Stomach (tissue), 8 donors: ENCODE measurements at regions not wholly inside any gene's neighbourhood (a gene's known extent, or its start where the extent isn't known, plus 50 kb on each side); places are given as distances from the start of the nearest gene placed in this dataset.
A peak's percentile ranks its signal among the peaks of the same experiment; 100 is the strongest.

Experiments used
- DNase-seq, 2 donors: peaks; one replicate each; pipeline versions ENCODE4 v3.0.0 to v3.0.0-alpha.2; 2013 to 2019
- H3K27ac ChIP-seq, 5 donors: fragments of 200-600 bp in 4 of 5; sonication (generic) in 4 of 5; one replicate each; pipeline ENCODE4 v1.5.1; 2013 to 2019; ENCODE audit warnings: mild to moderate bottlenecking in 1 of 5, moderate library complexity in 1 of 5
- H3K27me3 ChIP-seq, 3 donors: fragments of 200-600 bp; sonication (generic); one replicate each; pipeline ENCODE4 v1.5.1; 2017 to 2019; ENCODE audit warnings: mixed run types in 1 of 3
- H3K36me3 ChIP-seq, 4 donors: fragments of 200-600 bp; sonication (generic); 1 replicate in 3 of 4; 2 replicates in 1 of 4; pipeline ENCODE4 v1.5.1; 2016 to 2019
- H3K4me1 ChIP-seq, 4 donors: fragments of 200-600 bp; sonication (generic); one replicate each; pipeline ENCODE4 v1.5.1; 2016 to 2019
- H3K4me3 ChIP-seq, 4 donors: fragments of 200-600 bp; sonication (generic) in 3 of 4; one replicate each; pipeline ENCODE4 v1.5.1; 2016 to 2019; ENCODE audit warnings: mild to moderate bottlenecking in 1 of 4
- H3K9me3 ChIP-seq, 4 donors: fragments of 200-600 bp; sonication (generic); one replicate each; pipeline ENCODE4 v1.5.1; 2016 to 2019
- CTCF ChIP-seq, 7 experiments: fragments of 450-650 bp in 4 of 7; fragments of 200-600 bp in 3 of 7; sonication (generic) in 3 of 7; IDR thresholded peaks; one replicate each; pipeline ENCODE4 v1.5.1; 2016 to 2019; ENCODE audit warnings: antibody characterized with exemption in 7 of 7, control low read depth in 2 of 7, mild to moderate bottlenecking in 1 of 7
- EP300 ChIP-seq: sonication (generic); formaldehyde crosslinking; IDR thresholded peaks from one replicate; pipeline ENCODE4 v1.6.1; 2017; ENCODE audit warnings: antibody characterized with exemption
- POLR2A ChIP-seq, 4 donors: fragments of 450-650 bp; IDR thresholded peaks; one replicate each; pipeline ENCODE4 v1.6.1; 2016; ENCODE audit warnings: antibody characterized with exemption in 4 of 4, control low read depth in 2 of 4, mild to moderate bottlenecking in 1 of 4, moderate library complexity in 1 of 4
- POLR2AphosphoS5 ChIP-seq, 3 donors: sonication (generic); formaldehyde crosslinking; IDR thresholded peaks; one replicate each; pipeline ENCODE4 v1.6.1; 2016; ENCODE audit warnings: antibody characterized with exemption in 3 of 3
- WGBS, 5 donors: extraction: QIAGEN DNeasy Blood & Tissue Kit in 3 of 5; methylation state at CpG; one replicate each; pipeline versions ENCODE4 v1.1.5 to v1.1.7; 2013 to 2018; 5-methylcytosine and 5-hydroxymethylcytosine counted together
- intact Hi-C: fragments of 100-400 bp; cut with DNase I; formaldehyde crosslinking; loops from one replicate; pipeline ENCODE4 v1.15.1; 2023; ENCODE audit warnings: low total_unique reads
- donor health status: healthy with polysubstance abuse.
- donor health status: Bipolar disorder and iron deficiency.
- donor health status: healthy.

- DNase-seq = peak in 1 of 2 donors; percentile 4
- Histone ChIP-seq H3K4me1 (no peaks in the 10 kb centered on the region), H3K27me3 (no peaks in the 10 kb centered on the region), H3K9me3 (no peaks in the 10 kb centered on the region), H3K36me3 (no peaks in the 10 kb centered on the region), H3K27ac (no peak overlapping the region), H3K4me3 (no peak overlapping the region)
- 77 to 93% (median 84%) methylated on average over 1 of the region's 1 CpG for WGBS, 5 donors
- TF ChIP-seq EP300 (no peak), POLR2AphosphoS5 (IDR thresholded peaks at IDR 0.05) (no peak), POLR2A (IDR thresholded peaks at IDR 0.05) (no peak)
- intact Hi-C loops = no loop called here
Observed at GRCh38 chr18:64712035-64712434, 563.1 kb upstream of the LINC00305 start.

- TF ChIP-seq POLR2AphosphoS5 (IDR thresholded peaks at IDR 0.05) (no peak), EP300 (no peak), CTCF (IDR thresholded peaks at IDR 0.05) (no peak), POLR2A (IDR thresholded peaks at IDR 0.05) (no peak)
- DNase-seq = no peak
Observed at GRCh38 chr18:64710105-64710861, 561.4 kb upstream of the LINC00305 start.

GRCh38 chr18:64707052-64707451 lies 558.2 kb upstream of the LINC00305 start:
- no peaks in the 10 kb centered on the region for H3K27me3 ChIP-seq
- no peaks in the 10 kb centered on the region for H3K4me1 ChIP-seq
- no peaks in the 10 kb centered on the region for H3K36me3 ChIP-seq
- intact Hi-C loops = no loop called here
- H3K4me3 ChIP-seq = no peak overlapping the region
- H3K27ac ChIP-seq = no peak overlapping the region
- H3K9me3 ChIP-seq = no peaks in the 10 kb centered on the region
- no peak for DNase-seq
- no peak for TF ChIP-seq CTCF (IDR thresholded peaks at IDR 0.05)
- TF ChIP-seq POLR2A (IDR thresholded peaks at IDR 0.05) = no peak

More at GRCh38 chr18:64710105-64710861, 561.4 kb upstream of the LINC00305 start:
- WGBS, 5 donors = 76 to 96% (median 79%) methylated on average over 2 of the region's 2 CpGs
- intact Hi-C loops = no loop called here
- Histone ChIP-seq H3K9me3 (no peaks in the 10 kb centered on the region), H3K27ac (no peak overlapping the region), H3K27me3 (no peaks in the 10 kb centered on the region), H3K4me3 (no peak overlapping the region), H3K36me3 (no peaks in the 10 kb centered on the region), H3K4me1 (no peaks in the 10 kb centered on the region)

- H3K4me1 ChIP-seq = no peaks in the 10 kb centered on the region
- no peaks in the 10 kb centered on the region for H3K27me3 ChIP-seq
- no peak overlapping the region for H3K27ac ChIP-seq
- H3K9me3 ChIP-seq = no peaks in the 10 kb centered on the region
- intact Hi-C loops = no loop called here
- H3K4me3 ChIP-seq = no peak overlapping the region
- TF ChIP-seq EP300 = no peak
- no peak for TF ChIP-seq CTCF (IDR thresholded peaks at IDR 0.05)
- no peak for TF ChIP-seq POLR2A (IDR thresholded peaks at IDR 0.05)
- TF ChIP-seq POLR2AphosphoS5 (IDR thresholded peaks at IDR 0.05) = no peak
- DNase-seq = no peak
- H3K36me3 ChIP-seq = no peaks in the 10 kb centered on the region
- WGBS, 5 donors = 73 to 89% (median 79%) methylated on average over 2 of the region's 2 CpGs
Observed at GRCh38 chr18:64699081-64699480, 550.2 kb upstream of the LINC00305 start.

GRCh38 chr18:64695851-64696553 lies 547.1 kb upstream of the LINC00305 start:
- H3K4me3 ChIP-seq = no peak overlapping the region
- intact Hi-C loops = no loop called here
- no peaks in the 10 kb centered on the region for H3K9me3 ChIP-seq
- TF ChIP-seq CTCF (IDR thresholded peaks at IDR 0.05) (no peak), POLR2A (IDR thresholded peaks at IDR 0.05) (no peak), POLR2AphosphoS5 (IDR thresholded peaks at IDR 0.05) (no peak), EP300 (no peak)
- no peak for DNase-seq
- no peaks in the 10 kb centered on the region for H3K36me3 ChIP-seq
- no peaks in the 10 kb centered on the region for H3K27me3 ChIP-seq
- no peak overlapping the region for H3K27ac ChIP-seq
- H3K4me1 ChIP-seq = no peaks in the 10 kb centered on the region
- WGBS, 5 donors = 67 to 77% (median 74%) methylated on average over 9 of the region's 9 CpGs
